ENCODE measurements at regions not wholly inside any gene's neighbourhood (a gene's known extent, or its start where the extent isn't known, plus 50 kb on each side); places are given as distances from the start of the nearest gene placed in this dataset.

DNA sequence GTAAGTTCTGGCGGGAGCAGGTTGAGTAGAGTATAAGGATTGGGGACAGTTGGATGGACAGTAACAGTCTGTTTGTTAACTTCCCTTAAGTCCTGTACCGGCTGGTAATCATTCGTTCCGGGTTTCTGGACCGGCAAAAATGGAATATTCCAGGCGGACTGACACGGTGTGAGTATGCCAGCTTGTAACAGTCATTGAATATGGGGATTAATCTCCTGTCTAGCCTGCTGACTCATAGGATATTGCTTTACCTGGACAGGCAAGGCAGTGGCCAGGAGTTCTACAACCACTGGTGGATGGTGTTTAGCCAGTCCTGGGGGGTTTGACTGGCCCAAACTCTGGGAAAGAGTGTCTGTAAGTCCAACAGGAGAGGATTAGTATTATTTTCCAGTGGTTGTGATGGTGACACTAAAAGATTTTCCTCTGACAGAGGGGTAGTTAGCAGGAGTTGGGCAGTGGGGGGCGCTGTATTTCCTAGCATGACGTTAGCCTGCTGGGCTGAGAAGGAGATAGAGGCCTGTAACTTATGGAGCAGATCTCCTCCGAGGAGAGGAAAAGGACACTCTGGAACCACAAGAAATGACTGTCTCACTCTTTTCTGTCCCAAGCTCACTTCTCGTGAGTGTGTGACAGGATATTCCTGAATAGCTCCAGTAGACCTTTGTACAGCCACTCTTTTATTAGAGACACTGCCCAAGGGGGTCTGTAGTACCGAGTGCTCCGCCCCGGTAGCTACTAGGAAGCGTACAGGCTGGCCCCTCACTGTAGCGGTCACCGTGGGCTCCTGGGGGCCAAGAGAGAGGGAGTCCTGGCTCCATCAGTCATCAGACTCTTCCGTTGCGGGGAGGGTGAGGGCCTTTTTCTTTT lies 152.2 kb downstream of the TRIM27 start:
- no peak overlapping the region for H3K4me3 ChIP-seq (ENCODE audit: low read depth, low read length)
- peaks cover 53% of the 10 kb centered on the region for H3K27me3 ChIP-seq (ENCODE audit: control insufficient read depth, insufficient read depth, low read length)
- ChIA-PET CTCF (no interaction called here), POLR2A (no interaction called here)
- TF ChIP-seq CTCF (IDR thresholded peaks at IDR 0.05; ENCODE audit: insufficient read depth, low read depth, low read length) = no peak
- H3K36me3 ChIP-seq (ENCODE audit: control insufficient read depth, insufficient read depth, low read length) = no peaks in the 10 kb centered on the region
- DNase-seq (ENCODE audit: low read depth) = no peak

GRCh38 chr6:28772480-28773381 lies 151.1 kb downstream of the TRIM27 start:
- no peak for TF ChIP-seq CTCF (IDR thresholded peaks at IDR 0.05; ENCODE audit: insufficient read depth, low read depth, low read length)
- ChIA-PET POLR2A (no interaction called here), CTCF (no interaction called here)
- H3K36me3 ChIP-seq (ENCODE audit: control insufficient read depth, insufficient read depth, low read length) = no peaks in the 10 kb centered on the region
- no peak for DNase-seq (ENCODE audit: low read depth)
- no peak overlapping the region for H3K4me3 ChIP-seq (ENCODE audit: low read depth, low read length)
- peaks cover 51% of the 10 kb centered on the region for H3K27me3 ChIP-seq (ENCODE audit: control insufficient read depth, insufficient read depth, low read length)

GRCh38 chr6:28774292-28775051 lies 149.3 kb downstream of the TRIM27 start:
- no peak for TF ChIP-seq CTCF (IDR thresholded peaks at IDR 0.05; ENCODE audit: insufficient read depth, low read depth, low read length)
- H3K27me3 ChIP-seq (ENCODE audit: control insufficient read depth, insufficient read depth, low read length) = peaks cover 46% of the 10 kb centered on the region
- CTCF ChIA-PET = no interaction called here
- POLR2A ChIA-PET = no interaction called here
- DNase-seq (ENCODE audit: low read depth) = no peak
- H3K36me3 ChIP-seq (ENCODE audit: control insufficient read depth, insufficient read depth, low read length) = no peaks in the 10 kb centered on the region
- no peak overlapping the region for H3K4me3 ChIP-seq (ENCODE audit: low read depth, low read length)

DNA sequence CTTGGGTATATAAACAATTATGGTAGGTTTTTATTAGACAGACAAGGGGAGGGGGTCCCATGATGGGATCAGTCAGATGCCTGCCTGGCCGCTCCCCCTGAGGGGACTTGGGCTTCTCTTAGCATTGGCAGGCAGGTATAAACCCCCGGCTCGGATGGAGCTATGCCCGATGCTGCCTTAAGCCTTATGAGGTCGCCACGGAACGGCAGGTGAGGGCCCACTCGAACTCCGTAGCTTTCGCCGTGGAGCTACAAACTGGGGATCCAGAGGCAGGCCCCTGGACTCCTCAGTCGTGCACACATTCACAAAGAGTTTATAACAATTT lies 148.8 kb downstream of the TRIM27 start:
- Histone ChIP-seq H3K36me3 (ENCODE audit: control insufficient read depth, insufficient read depth, low read length) (no peaks in the 10 kb centered on the region), H3K27me3 (ENCODE audit: control insufficient read depth, insufficient read depth, low read length) (peaks cover 48% of the 10 kb centered on the region), H3K4me3 (ENCODE audit: low read depth, low read length) (no peak overlapping the region)
- ChIA-PET CTCF (no interaction called here), POLR2A (no interaction called here)
- no peak for DNase-seq (ENCODE audit: low read depth)
- no peak for TF ChIP-seq CTCF (IDR thresholded peaks at IDR 0.05; ENCODE audit: insufficient read depth, low read depth, low read length)
